HepG2 (cell line): ENCODE measurements at regions not wholly inside any gene's neighbourhood (a gene's known extent, or its start where the extent isn't known, plus 50 kb on each side); places are given as distances from the start of the nearest gene placed in this dataset.

Source experiments
- ATAC-seq: fragments of 200-7000 bp; cut with Tn5 transposase; 3 replicates; pipeline ENCODE4 v1.9.1; 2020; ENCODE audit warnings: mild to moderate bottlenecking, moderate library complexity
- BruUV-seq: library from RNA; stranded (reverse); fragments of 400-500 nt; replicated peaks from 2 replicates; lab custom pipeline; 2021; lab: Mats Ljungman, UMichigan
- CTCF ChIA-PET: fragments of 300-600 bp; formaldehyde crosslinking; extraction: SDS; loops from one replicate; lab custom pipeline; 2021; ENCODE audit warnings: low total read pairs, inconsistent platforms, low intra/inter-chr PET ratio; lab: Yijun Ruan, JAX
- POLR2A ChIA-PET: fragments of 350-600 bp; sonication (Branson Sonifier 250); formaldehyde crosslinking; loops from one replicate; lab custom pipeline; 2020; ENCODE audit warnings: antibody characterized with exemption, inconsistent platforms; lab: Yijun Ruan, JAX
- DNase-seq: peaks from one replicate; pipeline ENCODE4 v3.0.0-alpha.2; 2015; ENCODE audit warnings: low spot score
- FAIRE-seq: peaks from 3 replicates; lab custom pipeline; 2011; peaks lifted over from hg19 to GRCh38; lab: Jason Lieb, UNC
- H2AFZ ChIP-seq: one replicate; pipeline ENCODE4 v1.6.1; 2011; ENCODE audit warnings: low read length, inconsistent platforms
- H3K27ac ChIP-seq: fragments of 300-600 bp; 3 replicates; pipeline ENCODE4 v1.8.0; 2011; ENCODE audit warnings: mixed run types, mild to moderate bottlenecking, mixed read lengths, low read length, inconsistent platforms; ENCODE audit not compliant: insufficient read depth; ENCODE audit errors: extremely low read length
- H3K27me3 ChIP-seq, 2 experiments: fragments of 200-600 bp in 1 of 2; 2 replicates in 1 of 2; 3 replicates in 1 of 2; pipeline versions ENCODE4 v1.6.0 to v1.8.0; 2011; ENCODE audit warnings: low read length in 2 of 2, mild to moderate bottlenecking in 2 of 2, moderate library complexity in 2 of 2, inconsistent platforms in 1 of 2; ENCODE audit not compliant: insufficient read depth in 2 of 2, control insufficient read depth in 1 of 2
- H3K36me3 ChIP-seq, 2 experiments: fragments of 200-600 bp in 1 of 2; replicated peaks in 1 of 2; 2 replicates in 1 of 2; 3 replicates in 1 of 2; pipeline versions ENCODE4 v1.5.1 to v1.8.0; 2011; ENCODE audit warnings: low read length in 2 of 2, inconsistent platforms in 1 of 2; ENCODE audit not compliant: insufficient read depth in 2 of 2, control insufficient read depth in 1 of 2
- H3K4me1 ChIP-seq: 2 replicates; pipeline ENCODE4 v1.5.1; 2012; ENCODE audit warnings: low read length, inconsistent platforms; ENCODE audit not compliant: insufficient read depth
- H3K4me2 ChIP-seq: 2 replicates; pipeline ENCODE4 v1.6.0; 2011; ENCODE audit warnings: low read depth, low read length, inconsistent platforms
- H3K4me3 ChIP-seq, 3 experiments: fragments of 200-600 bp in 1 of 3; sonication (generic), shearing (Covaris generic) in 1 of 3; replicated peaks in 1 of 3; 2 replicates each; pipeline ENCODE4 v1.5.1; 2011 to 2016; ENCODE audit warnings: low read length in 3 of 3, inconsistent platforms in 2 of 3, low read depth in 2 of 3, mild to moderate bottlenecking in 2 of 3, control low read depth in 1 of 3, mixed read lengths in 1 of 3; ENCODE audit not compliant: insufficient read depth in 1 of 3
- H3K79me2 ChIP-seq: one replicate; pipeline ENCODE4 v1.6.1; 2011; ENCODE audit warnings: low read length, inconsistent platforms; ENCODE audit not compliant: insufficient read depth
- H3K9ac ChIP-seq: 2 replicates; pipeline ENCODE4 v1.6.0; 2011; ENCODE audit warnings: mild to moderate bottlenecking, low read depth, low read length, inconsistent platforms; ENCODE audit not compliant: insufficient read depth
- H3K9me3 ChIP-seq: 2 replicates; pipeline ENCODE4 v1.5.1; 2012; ENCODE audit warnings: mild to moderate bottlenecking, low read length
- H4K20me1 ChIP-seq: 2 replicates; pipeline ENCODE4 v1.6.0; 2011; ENCODE audit warnings: inconsistent platforms, mild to moderate bottlenecking, low read length, moderate library complexity; ENCODE audit not compliant: insufficient read depth
- ATAD3A ChIP-seq: sonication (generic); formaldehyde crosslinking; IDR thresholded peaks from 2 replicates; pipeline ENCODE4 v1.4.0; 2020; ENCODE audit warnings: missing genetic modification reagents
- CHCHD3 ChIP-seq: sonication (generic); formaldehyde crosslinking; IDR thresholded peaks from 2 replicates; pipeline ENCODE4 v1.8.0; 2022; ENCODE audit warnings: mild to moderate bottlenecking, missing genetic modification reagents, moderate library complexity
- KLF9 ChIP-seq: IDR thresholded peaks from 2 replicates; pipeline ENCODE4 v1.6.1; 2016; ENCODE audit warnings: low read depth
- ZFP82 ChIP-seq: sonication (generic); formaldehyde crosslinking; IDR thresholded peaks from 2 replicates; pipeline ENCODE4 v1.5.1; 2020; ENCODE audit warnings: mild to moderate bottlenecking, missing genetic modification reagents, borderline replicate concordance
- ZNF234 ChIP-seq: sonication (generic); formaldehyde crosslinking; conservative IDR thresholded peaks from 2 replicates; pipeline ENCODE4 v1.5.1; 2020; ENCODE audit warnings: mild to moderate bottlenecking, missing genetic modification reagents
- ZNF484 ChIP-seq: sonication (generic); formaldehyde crosslinking; IDR thresholded peaks from 2 replicates; pipeline ENCODE4 v1.5.1; 2020; ENCODE audit warnings: mild to moderate bottlenecking, low read depth, missing genetic modification reagents, borderline replicate concordance
- ZNF546 ChIP-seq: sonication (generic); formaldehyde crosslinking; conservative IDR thresholded peaks from 2 replicates; pipeline ENCODE4 v1.8.1; 2023; ENCODE audit warnings: mild to moderate bottlenecking, missing genetic modification reagents
- ZNF549 ChIP-seq: sonication (generic); formaldehyde crosslinking; IDR thresholded peaks from 2 replicates; pipeline ENCODE4 v1.5.0; 2020; ENCODE audit warnings: missing genetic modification reagents
- ZNF737 ChIP-seq: sonication (generic); formaldehyde crosslinking; IDR thresholded peaks from 2 replicates; pipeline ENCODE4 v1.5.0; 2020; ENCODE audit warnings: missing genetic modification reagents, mild to moderate bottlenecking, borderline replicate concordance
- ZSCAN31 ChIP-seq: sonication (generic); formaldehyde crosslinking; IDR thresholded peaks from 2 replicates; pipeline ENCODE4 v1.5.0; 2020; ENCODE audit warnings: low read depth, mild to moderate bottlenecking, missing genetic modification reagents
- WGBS: methylation state at CpG from one replicate; pipeline ENCODE4 v1.1.6; 2017; ENCODE audit warnings: low lambda C conversion rate; 5-methylcytosine and 5-hydroxymethylcytosine counted together
- in situ Hi-C: cut with HindIII; loops from 2 replicates; pipeline ENCODE4 v1.10.0; 2017; ENCODE audit warnings: low pct_unique_long_range_greater_than_20kb; ENCODE audit not compliant: extremely low pct_ligation_motif_present
- intact Hi-C: fragments of 100-400 bp; cut with micrococcal nuclease; formaldehyde crosslinking; loops from one replicate; pipeline ENCODE4 v1.10.0; 2022; ENCODE audit not compliant: unreplicated experiment
- TF ChIP-seq, protein P1 (sequence below): sonication (generic); formaldehyde crosslinking; IDR thresholded peaks from 2 replicates; pipeline ENCODE4 v1.5.0; 2020; ENCODE audit warnings: missing genetic modification reagents, mild to moderate bottlenecking, borderline replicate concordance
- TF ChIP-seq, protein P2 (sequence below): sonication (generic); formaldehyde crosslinking; IDR thresholded peaks from 2 replicates; pipeline ENCODE4 v1.8.1; 2022; ENCODE audit warnings: mild to moderate bottlenecking, missing genetic modification reagents
- TF ChIP-seq, protein P3 (sequence below): sonication (generic); formaldehyde crosslinking; IDR thresholded peaks from 2 replicates; pipeline ENCODE4 v1.4.0; 2020; ENCODE audit warnings: mild to moderate bottlenecking, missing genetic modification reagents
- TF ChIP-seq, protein P4 (sequence below): sonication (generic); formaldehyde crosslinking; IDR thresholded peaks from 2 replicates; pipeline ENCODE4 v1.4.0; 2020; ENCODE audit warnings: mild to moderate bottlenecking, missing genetic modification reagents

DNA sequence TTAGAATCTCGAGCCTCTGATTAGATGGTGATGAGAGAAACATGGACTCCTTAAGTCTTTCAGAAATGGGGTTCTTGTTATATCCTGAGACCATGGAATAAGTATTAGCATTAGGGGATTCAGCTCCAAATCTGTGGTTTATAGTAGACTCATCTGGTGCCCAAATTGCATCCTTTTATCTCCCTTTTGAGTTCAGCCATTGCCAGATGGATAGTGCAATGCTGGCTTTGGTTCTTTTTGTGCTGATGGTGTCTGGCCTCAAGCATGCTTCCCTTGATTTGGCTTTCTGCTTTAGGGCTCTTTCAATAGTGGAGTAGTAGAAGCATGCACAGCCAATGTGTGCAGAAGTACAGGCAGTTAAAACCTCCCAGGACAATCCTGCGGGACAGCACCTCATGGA is 306.4 kb downstream of the TSN start:
- ChIA-PET CTCF (no interaction called here), POLR2A (no interaction called here)
- no peaks in the 10 kb centered on the region for H3K9me3 ChIP-seq
- no peak for FAIRE-seq
- 7% methylated on average over 2 of the region's 2 CpGs for WGBS
- in situ Hi-C loops (no loop called here), intact Hi-C loops (no loop called here)
- no peak overlapping the region for H3K4me2 ChIP-seq
- no peak for ATAC-seq
- H3K9ac ChIP-seq = no peak overlapping the region
- H3K27ac ChIP-seq = no peak overlapping the region
- no peak overlapping the region for H2AFZ ChIP-seq
- H3K36me3 ChIP-seq = no peaks in the 10 kb centered on the region
- BruUV-seq = no TSS peak
- no peaks in the 10 kb centered on the region for H3K4me1 ChIP-seq
- H3K4me3 ChIP-seq = no peak overlapping the region
- DNase-seq = no peak
- H4K20me1 ChIP-seq = no peaks in the 10 kb centered on the region
- no peaks in the 10 kb centered on the region for H3K79me2 ChIP-seq
- no peaks in the 10 kb centered on the region for H3K27me3 ChIP-seq
- TF ChIP-seq, protein P1, sequence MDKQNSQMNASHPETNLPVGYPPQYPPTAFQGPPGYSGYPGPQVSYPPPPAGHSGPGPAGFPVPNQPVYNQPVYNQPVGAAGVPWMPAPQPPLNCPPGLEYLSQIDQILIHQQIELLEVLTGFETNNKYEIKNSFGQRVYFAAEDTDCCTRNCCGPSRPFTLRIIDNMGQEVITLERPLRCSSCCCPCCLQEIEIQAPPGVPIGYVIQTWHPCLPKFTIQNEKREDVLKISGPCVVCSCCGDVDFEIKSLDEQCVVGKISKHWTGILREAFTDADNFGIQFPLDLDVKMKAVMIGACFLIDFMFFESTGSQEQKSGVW = no peak
- no peak for TF ChIP-seq CHCHD3 (CRISPR knock-in tag)
- no peak for TF ChIP-seq ZNF484 (CRISPR knock-in tag)
- no peak for TF ChIP-seq ATAD3A (CRISPR knock-in tag)
- TF ChIP-seq ZNF234 (CRISPR knock-in tag) = no peak
- no peak for TF ChIP-seq ZFP82
- TF ChIP-seq ZNF549 (CRISPR knock-in tag) = no peak
- TF ChIP-seq, protein P2, sequence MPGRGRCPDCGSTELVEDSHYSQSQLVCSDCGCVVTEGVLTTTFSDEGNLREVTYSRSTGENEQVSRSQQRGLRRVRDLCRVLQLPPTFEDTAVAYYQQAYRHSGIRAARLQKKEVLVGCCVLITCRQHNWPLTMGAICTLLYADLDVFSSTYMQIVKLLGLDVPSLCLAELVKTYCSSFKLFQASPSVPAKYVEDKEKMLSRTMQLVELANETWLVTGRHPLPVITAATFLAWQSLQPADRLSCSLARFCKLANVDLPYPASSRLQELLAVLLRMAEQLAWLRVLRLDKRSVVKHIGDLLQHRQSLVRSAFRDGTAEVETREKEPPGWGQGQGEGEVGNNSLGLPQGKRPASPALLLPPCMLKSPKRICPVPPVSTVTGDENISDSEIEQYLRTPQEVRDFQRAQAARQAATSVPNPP (CRISPR knock-in tag) = no peak
- TF ChIP-seq KLF9 (CRISPR knock-in tag) = no peak
- TF ChIP-seq, protein P3, sequence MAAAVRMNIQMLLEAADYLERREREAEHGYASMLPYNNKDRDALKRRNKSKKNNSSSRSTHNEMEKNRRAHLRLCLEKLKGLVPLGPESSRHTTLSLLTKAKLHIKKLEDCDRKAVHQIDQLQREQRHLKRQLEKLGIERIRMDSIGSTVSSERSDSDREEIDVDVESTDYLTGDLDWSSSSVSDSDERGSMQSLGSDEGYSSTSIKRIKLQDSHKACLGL = no peak
- no peak for TF ChIP-seq ZSCAN31 (CRISPR knock-in tag)
- TF ChIP-seq ZNF737 (CRISPR knock-in tag) = no peak
- no peak for TF ChIP-seq ZNF546 (CRISPR knock-in tag)
- TF ChIP-seq, protein P4, sequence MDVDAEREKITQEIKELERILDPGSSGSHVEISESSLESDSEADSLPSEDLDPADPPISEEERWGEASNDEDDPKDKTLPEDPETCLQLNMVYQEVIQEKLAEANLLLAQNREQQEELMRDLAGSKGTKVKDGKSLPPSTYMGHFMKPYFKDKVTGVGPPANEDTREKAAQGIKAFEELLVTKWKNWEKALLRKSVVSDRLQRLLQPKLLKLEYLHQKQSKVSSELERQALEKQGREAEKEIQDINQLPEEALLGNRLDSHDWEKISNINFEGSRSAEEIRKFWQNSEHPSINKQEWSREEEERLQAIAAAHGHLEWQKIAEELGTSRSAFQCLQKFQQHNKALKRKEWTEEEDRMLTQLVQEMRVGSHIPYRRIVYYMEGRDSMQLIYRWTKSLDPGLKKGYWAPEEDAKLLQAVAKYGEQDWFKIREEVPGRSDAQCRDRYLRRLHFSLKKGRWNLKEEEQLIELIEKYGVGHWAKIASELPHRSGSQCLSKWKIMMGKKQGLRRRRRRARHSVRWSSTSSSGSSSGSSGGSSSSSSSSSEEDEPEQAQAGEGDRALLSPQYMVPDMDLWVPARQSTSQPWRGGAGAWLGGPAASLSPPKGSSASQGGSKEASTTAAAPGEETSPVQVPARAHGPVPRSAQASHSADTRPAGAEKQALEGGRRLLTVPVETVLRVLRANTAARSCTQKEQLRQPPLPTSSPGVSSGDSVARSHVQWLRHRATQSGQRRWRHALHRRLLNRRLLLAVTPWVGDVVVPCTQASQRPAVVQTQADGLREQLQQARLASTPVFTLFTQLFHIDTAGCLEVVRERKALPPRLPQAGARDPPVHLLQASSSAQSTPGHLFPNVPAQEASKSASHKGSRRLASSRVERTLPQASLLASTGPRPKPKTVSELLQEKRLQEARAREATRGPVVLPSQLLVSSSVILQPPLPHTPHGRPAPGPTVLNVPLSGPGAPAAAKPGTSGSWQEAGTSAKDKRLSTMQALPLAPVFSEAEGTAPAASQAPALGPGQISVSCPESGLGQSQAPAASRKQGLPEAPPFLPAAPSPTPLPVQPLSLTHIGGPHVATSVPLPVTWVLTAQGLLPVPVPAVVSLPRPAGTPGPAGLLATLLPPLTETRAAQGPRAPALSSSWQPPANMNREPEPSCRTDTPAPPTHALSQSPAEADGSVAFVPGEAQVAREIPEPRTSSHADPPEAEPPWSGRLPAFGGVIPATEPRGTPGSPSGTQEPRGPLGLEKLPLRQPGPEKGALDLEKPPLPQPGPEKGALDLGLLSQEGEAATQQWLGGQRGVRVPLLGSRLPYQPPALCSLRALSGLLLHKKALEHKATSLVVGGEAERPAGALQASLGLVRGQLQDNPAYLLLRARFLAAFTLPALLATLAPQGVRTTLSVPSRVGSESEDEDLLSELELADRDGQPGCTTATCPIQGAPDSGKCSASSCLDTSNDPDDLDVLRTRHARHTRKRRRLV = no peak
